Caco-2 (cell line): ENCODE measurements at regions not wholly inside any gene's neighbourhood (a gene's known extent, or its start where the extent isn't known, plus 50 kb on each side); places are given as distances from the start of the nearest gene placed in this dataset.
A peak's percentile ranks its signal among the peaks of the same experiment; 100 is the strongest.

Source experiments
- BruUV-seq: library from RNA; stranded (reverse); fragments of 400-500 nt; replicated peaks from 2 replicates; lab custom pipeline; 2021; lab: Mats Ljungman, UMichigan
- CTCF ChIA-PET: fragments of 300-600 bp; sonication (Branson Sonifier 250); formaldehyde crosslinking; loops from one replicate; lab custom pipeline; 2022; ENCODE audit warnings: antibody characterized with exemption; lab: Charles Lee
- POLR2A ChIA-PET: fragments of 300-600 bp; sonication (Branson Sonifier 250); formaldehyde crosslinking; loops from one replicate; lab custom pipeline; 2022; ENCODE audit warnings: antibody characterized with exemption; lab: Charles Lee
- DNase-seq, 2 experiments: peaks; one replicate each; pipeline versions ENCODE4 v3.0.0 to v3.0.0-alpha.2; 2020 to 2022
- H3K27me3 ChIP-seq: replicated peaks from 2 replicates; pipeline ENCODE4 v1.6.0; 2011; ENCODE audit warnings: low read length; ENCODE audit not compliant: control insufficient read depth, insufficient read depth
- H3K36me3 ChIP-seq: 2 replicates; pipeline ENCODE4 v1.5.1; 2011; ENCODE audit warnings: low read length; ENCODE audit not compliant: control insufficient read depth, insufficient read depth
- H3K4me1 ChIP-seq: fragments of 250-450 bp; sonication (Bioruptor Pico); 2 replicates; pipeline ENCODE4 v1.5.1; 2020; ENCODE audit warnings: mild to moderate bottlenecking
- H3K4me3 ChIP-seq: 2 replicates; pipeline ENCODE4 v1.5.1; 2011; ENCODE audit warnings: low read depth, mild to moderate bottlenecking, control low read depth, low read length
- H3K9me3 ChIP-seq: fragments of 250-450 bp; sonication (Bioruptor Pico); 2 replicates; pipeline ENCODE4 v1.5.1; 2020; ENCODE audit warnings: mild to moderate bottlenecking, moderate library complexity
- H3K27ac Mint-ChIP-seq: one replicate; pipeline ENCODE4 v1.8.0; 2022; ENCODE audit warnings: mixed read lengths; ENCODE audit not compliant: unreplicated experiment
- H3K27me3 Mint-ChIP-seq: one replicate; pipeline ENCODE4 v1.8.0; 2022; ENCODE audit warnings: mixed read lengths; ENCODE audit not compliant: insufficient read depth, unreplicated experiment
- H3K36me3 Mint-ChIP-seq: one replicate; pipeline ENCODE4 v1.8.0; 2022; ENCODE audit warnings: mild to moderate bottlenecking, mixed read lengths; ENCODE audit not compliant: insufficient read depth, unreplicated experiment
- H3K4me1 Mint-ChIP-seq: one replicate; pipeline ENCODE4 v1.8.0; 2022; ENCODE audit warnings: low read depth, mixed read lengths; ENCODE audit not compliant: unreplicated experiment
- H3K4me3 Mint-ChIP-seq: one replicate; pipeline ENCODE4 v1.8.0; 2022; ENCODE audit warnings: mild to moderate bottlenecking, moderate library complexity, mixed read lengths; ENCODE audit not compliant: unreplicated experiment
- H3K9me3 Mint-ChIP-seq: one replicate; pipeline ENCODE4 v1.8.0; 2022; ENCODE audit warnings: mixed read lengths; ENCODE audit not compliant: unreplicated experiment
- CTCF ChIP-seq, 2 experiments: fragments of 200-600 bp in 1 of 2; IDR thresholded peaks; 1 replicate in 1 of 2; 2 replicates in 1 of 2; pipeline versions ENCODE4 v1.5.1 to v1.8.0; 2011 to 2022; ENCODE audit warnings: antibody characterized with exemption in 1 of 2, control low read depth in 1 of 2, inconsistent platforms in 1 of 2, low read depth in 1 of 2, low read length in 1 of 2, mild to moderate bottlenecking in 1 of 2, moderate library complexity in 1 of 2; ENCODE audit not compliant: insufficient read depth in 1 of 2, severe bottlenecking in 1 of 2, unreplicated experiment in 1 of 2
- intact Hi-C: fragments of 100-400 bp; cut with micrococcal nuclease; formaldehyde crosslinking; loops from one replicate; pipeline ENCODE4 v1.10.0; 2022; ENCODE audit not compliant: unreplicated experiment

GRCh38 chr13:75220861-75221260 is 261.1 kb downstream of the TBC1D4 start:
- intact Hi-C loops, result no loop called here
- TF ChIP-seq CTCF (IDR thresholded peaks at IDR 0.05; ENCODE audit: insufficient read depth in 1 of 2, low read depth in 1 of 2, low read length in 1 of 2, severe bottlenecking in 1 of 2, unreplicated experiment in 1 of 2), result no peak
- no peak overlapping the region for H3K27ac Mint-ChIP-seq
- H3K4me3 Mint-ChIP-seq, result no peak overlapping the region
- ChIA-PET CTCF (no interaction called here), POLR2A (no interaction called here)
- H3K4me1 Mint-ChIP-seq, result no peaks in the 10 kb centered on the region
- no peaks in the 10 kb centered on the region for H3K36me3 Mint-ChIP-seq
- no peak for DNase-seq
- H3K27me3 Mint-ChIP-seq, result peaks cover 12% of the 10 kb centered on the region
- no peaks in the 10 kb centered on the region for H3K9me3 ChIP-seq
- no peaks in the 10 kb centered on the region for H3K27me3 ChIP-seq
- BruUV-seq, result no TSS peak
- H3K9me3 Mint-ChIP-seq, result no peaks in the 10 kb centered on the region
- no peaks in the 10 kb centered on the region for H3K36me3 ChIP-seq
- no peak overlapping the region for H3K4me3 ChIP-seq
- H3K4me1 ChIP-seq, result no peaks in the 10 kb centered on the region; the same call in 1 of the 2 replicates

- no peak for TF ChIP-seq CTCF (IDR thresholded peaks at IDR 0.05; ENCODE audit: insufficient read depth in 1 of 2, low read depth in 1 of 2, low read length in 1 of 2, severe bottlenecking in 1 of 2, unreplicated experiment in 1 of 2)
- POLR2A ChIA-PET, result no interaction called here
- H3K36me3 Mint-ChIP-seq, result no peaks in the 10 kb centered on the region
- H3K27ac Mint-ChIP-seq, result no peak overlapping the region
- no peaks in the 10 kb centered on the region for H3K9me3 Mint-ChIP-seq
- no peaks in the 10 kb centered on the region for H3K36me3 ChIP-seq
- intact Hi-C loops, result no loop called here
- H3K4me1 ChIP-seq, result no peaks in the 10 kb centered on the region; the same call in 1 of the 2 replicates
- DNase-seq, result no peak
- no peak overlapping the region for H3K4me3 ChIP-seq
- no peaks in the 10 kb centered on the region for H3K4me1 Mint-ChIP-seq
- CTCF ChIA-PET, result interaction anchor here (0.7 to 1.1 kb wide), 4 partner anchors 38 to 1464 kb away, joined by 3 to 8 read pairs (median 4); no protein-coding TSS in a partner anchor
- no peaks in the 10 kb centered on the region for H3K27me3 ChIP-seq
- peaks cover 16% of the 10 kb centered on the region for H3K27me3 Mint-ChIP-seq
- no TSS peak for BruUV-seq
- H3K4me3 Mint-ChIP-seq, result no peak overlapping the region
- H3K9me3 ChIP-seq, result no peaks in the 10 kb centered on the region
Observed at GRCh38 chr13:75220238-75220542, 261.8 kb downstream of the TBC1D4 start.

GRCh38 chr13:75219479-75220237 is 262.3 kb downstream of the TBC1D4 start:
- Mint-ChIP-seq H3K4me1 (no peaks in the 10 kb centered on the region), H3K9me3 (no peaks in the 10 kb centered on the region), H3K27me3 (peaks cover 16% of the 10 kb centered on the region), H3K27ac (no peak overlapping the region), H3K36me3 (no peaks in the 10 kb centered on the region), H3K4me3 (peak overlapping the region; percentile 23)
- no TSS peak for BruUV-seq
- no peaks in the 10 kb centered on the region; the same call in 1 of the 2 replicates for H3K4me1 ChIP-seq
- POLR2A ChIA-PET, result no interaction called here
- CTCF ChIA-PET, result interaction anchor here (0.7 to 1.5 kb wide), 5 partner anchors 38 to 1464 kb away, joined by 3 to 8 read pairs (median 4); no protein-coding TSS in a partner anchor
- DNase-seq, result peak; percentile 73 to 90
- H3K4me3 ChIP-seq, result no peak overlapping the region
- no peaks in the 10 kb centered on the region for H3K9me3 ChIP-seq
- peak; percentile 90 to 98 for TF ChIP-seq CTCF (IDR thresholded peaks at IDR 0.05; ENCODE audit: insufficient read depth in 1 of 2, low read depth in 1 of 2, low read length in 1 of 2, severe bottlenecking in 1 of 2, unreplicated experiment in 1 of 2)
- H3K36me3 ChIP-seq, result no peaks in the 10 kb centered on the region
- no peaks in the 10 kb centered on the region for H3K27me3 ChIP-seq
- intact Hi-C loops, result loop anchor here (1.0 to 10.0 kb wide), 6 partner anchors 39 to 1497 kb away; partner anchors contain the start of gene UCHL3
